ENCODE measurements at regions not wholly inside any gene's neighbourhood (a gene's known extent, or its start where the extent isn't known, plus 50 kb on each side); places are given as distances from the start of the nearest gene placed in this dataset.
"Not testable (repeated sequence)": the region's sequence is repeated elsewhere in the genome, so short reads cannot be mapped to it uniquely, and the experiment has no call there.

- H3K27me3 Mint-ChIP-seq: peaks cover 50% of the 10 kb centered on the region
- no peaks in the 10 kb centered on the region for H3K9me3 Mint-ChIP-seq
- intact Hi-C loops (cut with DNase I, micrococcal nuclease): no loop called here
- H3K9me3 ChIP-seq (ENCODE audit: control insufficient read depth in 1 of 2, insufficient read depth in 1 of 2, low read length in 2 of 2): peaks cover 0 to 36% of the 10 kb centered on the region in 2 experiments
- POLR2A ChIA-PET: no interaction called here
- ATAC-seq (ENCODE audit: poor library complexity): no peak
- peaks cover 9% of the 10 kb centered on the region for H3K4me1 ChIP-seq (ENCODE audit: insufficient read depth, low read length)
- H3K27ac Mint-ChIP-seq: no peak overlapping the region
- H3K27me3 ChIP-seq (ENCODE audit: control insufficient read depth in 1 of 2, insufficient read depth in 2 of 2, low read length in 2 of 2): peaks cover 22 to 27% of the 10 kb centered on the region in 2 experiments
- no peaks in the 10 kb centered on the region for H3K36me3 Mint-ChIP-seq (ENCODE audit: low read depth)
- H3K4me1 Mint-ChIP-seq (ENCODE audit: low read depth): no peaks in the 10 kb centered on the region
- CTCF ChIA-PET: interaction anchor here (2.1 kb wide), 1 partner anchor 281 kb away, joined by 5 read pairs; no protein-coding TSS in a partner anchor
- TF ChIP-seq, protein P1, sequence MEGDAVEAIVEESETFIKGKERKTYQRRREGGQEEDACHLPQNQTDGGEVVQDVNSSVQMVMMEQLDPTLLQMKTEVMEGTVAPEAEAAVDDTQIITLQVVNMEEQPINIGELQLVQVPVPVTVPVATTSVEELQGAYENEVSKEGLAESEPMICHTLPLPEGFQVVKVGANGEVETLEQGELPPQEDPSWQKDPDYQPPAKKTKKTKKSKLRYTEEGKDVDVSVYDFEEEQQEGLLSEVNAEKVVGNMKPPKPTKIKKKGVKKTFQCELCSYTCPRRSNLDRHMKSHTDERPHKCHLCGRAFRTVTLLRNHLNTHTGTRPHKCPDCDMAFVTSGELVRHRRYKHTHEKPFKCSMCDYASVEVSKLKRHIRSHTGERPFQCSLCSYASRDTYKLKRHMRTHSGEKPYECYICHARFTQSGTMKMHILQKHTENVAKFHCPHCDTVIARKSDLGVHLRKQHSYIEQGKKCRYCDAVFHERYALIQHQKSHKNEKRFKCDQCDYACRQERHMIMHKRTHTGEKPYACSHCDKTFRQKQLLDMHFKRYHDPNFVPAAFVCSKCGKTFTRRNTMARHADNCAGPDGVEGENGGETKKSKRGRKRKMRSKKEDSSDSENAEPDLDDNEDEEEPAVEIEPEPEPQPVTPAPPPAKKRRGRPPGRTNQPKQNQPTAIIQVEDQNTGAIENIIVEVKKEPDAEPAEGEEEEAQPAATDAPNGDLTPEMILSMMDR (IDR thresholded peaks at IDR 0.05): no peak
- H3K36me3 ChIP-seq (ENCODE audit: insufficient read depth, low read length): no peaks in the 10 kb centered on the region
- H3K4me3 ChIP-seq (ENCODE audit: low read length): no peak overlapping the region
- no peak overlapping the region for H3K4me3 Mint-ChIP-seq
- no peak for DNase-seq
- H3K27ac ChIP-seq (ENCODE audit: low read depth in 1 of 2, low read length in 2 of 2): no peak overlapping the region
Measured at GRCh38 chr11:69915151-69915500, 95.9 kb upstream of the FGF3 start.

DNA sequence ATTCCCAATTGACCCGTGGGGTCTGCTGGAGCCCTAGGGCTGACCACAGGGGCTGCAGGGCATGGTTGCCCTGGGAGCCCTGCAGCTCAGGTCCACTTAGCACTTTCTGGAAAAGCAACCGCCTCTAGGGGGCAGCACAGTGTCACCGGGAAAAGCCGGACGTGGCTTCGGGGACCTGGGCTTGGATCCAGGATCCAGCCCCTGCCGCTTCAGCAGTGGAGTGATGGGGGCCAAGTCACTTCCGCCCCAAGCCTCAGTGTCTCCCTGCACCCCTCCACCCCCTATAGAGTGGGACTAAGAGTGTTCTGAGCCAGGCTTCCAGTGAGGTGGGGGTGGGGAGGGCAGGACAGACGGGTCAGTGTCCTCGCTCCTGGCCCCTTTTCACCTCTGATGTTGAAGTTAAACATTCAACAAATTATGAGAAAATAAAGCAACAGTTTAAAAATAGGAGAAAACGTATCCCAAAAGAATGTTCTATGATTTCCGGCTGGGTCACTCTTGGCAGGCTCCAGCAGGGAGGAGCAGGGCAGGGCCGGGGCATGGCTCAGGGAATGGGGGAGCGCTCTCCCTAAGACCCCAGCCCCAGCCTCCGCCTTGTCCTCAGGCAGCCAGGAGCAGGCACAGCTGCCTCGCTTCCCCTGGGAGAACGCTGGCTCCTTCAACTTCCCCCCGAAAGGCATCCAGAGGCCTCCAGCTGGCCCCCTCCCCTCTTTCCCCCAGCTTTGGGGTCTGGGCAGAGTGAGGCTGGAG, 96.5 kb upstream of the FGF3 start:
- Histone ChIP-seq H3K4me1 (ENCODE audit: insufficient read depth, low read length) (peaks cover 9% of the 10 kb centered on the region), H3K36me3 (ENCODE audit: insufficient read depth, low read length) (no peaks in the 10 kb centered on the region), H3K4me3 (ENCODE audit: low read length) (no peak overlapping the region), H3K27me3 (ENCODE audit: control insufficient read depth in 1 of 2, insufficient read depth in 2 of 2, low read length in 2 of 2) (peaks cover 22 to 23% of the 10 kb centered on the region in 2 experiments), H3K27ac (ENCODE audit: low read depth in 1 of 2, low read length in 2 of 2) (no peak overlapping the region), H3K9me3 (ENCODE audit: control insufficient read depth in 1 of 2, insufficient read depth in 1 of 2, low read length in 2 of 2) (peaks cover 0 to 34% of the 10 kb centered on the region in 2 experiments)
- H3K27ac Mint-ChIP-seq: no peak overlapping the region
- H3K27me3 Mint-ChIP-seq: peaks cover 50% of the 10 kb centered on the region
- no peak overlapping the region for H3K4me3 Mint-ChIP-seq
- no peaks in the 10 kb centered on the region for H3K36me3 Mint-ChIP-seq (ENCODE audit: low read depth)
- TF ChIP-seq, protein P1 (IDR thresholded peaks at IDR 0.05): peak; percentile 34
- no peaks in the 10 kb centered on the region for H3K4me1 Mint-ChIP-seq (ENCODE audit: low read depth)
- intact Hi-C loops (cut with DNase I, micrococcal nuclease): no loop called here
- H3K9me3 Mint-ChIP-seq: no peaks in the 10 kb centered on the region
- ChIA-PET CTCF (interaction anchor here (2.1 kb wide), 1 partner anchor 281 kb away, joined by 5 read pairs; no protein-coding TSS in a partner anchor), POLR2A (no interaction called here)
- peak in 9 of 14 experiments; percentile 13 to 50 (median 29) for DNase-seq
- no peak for ATAC-seq (ENCODE audit: poor library complexity)

GRCh38 chr11:69916251-69916649, 97.0 kb upstream of the FGF3 start:
- CTCF ChIA-PET: interaction anchor here (2.1 kb wide), 1 partner anchor 280 kb away, joined by 5 read pairs; no protein-coding TSS in a partner anchor
- POLR2A ChIA-PET; H3K4me3 ChIP-seq (ENCODE audit: low read length); H3K36me3 ChIP-seq (ENCODE audit: insufficient read depth, low read length); H3K27ac ChIP-seq (ENCODE audit: low read depth in 1 of 2, low read length in 2 of 2); intact Hi-C loops (cut with DNase I, micrococcal nuclease); ATAC-seq (ENCODE audit: poor library complexity); DNase-seq; H3K27ac Mint-ChIP-seq; H3K4me3 Mint-ChIP-seq; H3K9me3 Mint-ChIP-seq; H3K4me1 Mint-ChIP-seq (ENCODE audit: low read depth); H3K36me3 Mint-ChIP-seq (ENCODE audit: low read depth); H3K4me1 ChIP-seq (ENCODE audit: insufficient read depth, low read length): not testable (repeated sequence)
- peaks cover 0 to 34% of the 10 kb centered on the region in 2 experiments for H3K9me3 ChIP-seq (ENCODE audit: control insufficient read depth in 1 of 2, insufficient read depth in 1 of 2, low read length in 2 of 2)
- peaks cover 18 to 23% of the 10 kb centered on the region in 2 experiments for H3K27me3 ChIP-seq (ENCODE audit: control insufficient read depth in 1 of 2, insufficient read depth in 2 of 2, low read length in 2 of 2)
- peaks cover 47% of the 10 kb centered on the region for H3K27me3 Mint-ChIP-seq

Data from CD4-positive, alpha-beta T cell (primary cell).